DOHH2 (cell line): ENCODE measurements at regions not wholly inside any gene's neighbourhood (a gene's known extent, or its start where the extent isn't known, plus 50 kb on each side); places are given as distances from the start of the nearest gene placed in this dataset.

Experiments
- CTCF ChIP-seq: fragments of 200-600 bp; sonication (generic); IDR thresholded peaks from one replicate; pipeline ENCODE4 v1.5.1; 2014; ENCODE audit warnings: antibody characterized with exemption, mild to moderate bottlenecking, low read depth, low read length; ENCODE audit not compliant: poor library complexity, severe bottlenecking
- EZH2phosphoT487 ChIP-seq: fragments of 200-600 bp; sonication (generic); IDR thresholded peaks from 2 replicates; pipeline ENCODE4 v1.6.1; 2017; ENCODE audit warnings: borderline replicate concordance, mild to moderate bottlenecking, antibody characterized with exemption, low read length, moderate library complexity, mixed read lengths

GRCh38 chrX:1807301-1807731 is 192.5 kb downstream of the ASMT start:
- no peak for TF ChIP-seq CTCF
- TF ChIP-seq EZH2phosphoT487 = no peak
